ENCODE measurements at regions not wholly inside any gene's neighbourhood (a gene's known extent, or its start where the extent isn't known, plus 50 kb on each side); places are given as distances from the start of the nearest gene placed in this dataset.

- TF ChIP-seq, protein P1, sequence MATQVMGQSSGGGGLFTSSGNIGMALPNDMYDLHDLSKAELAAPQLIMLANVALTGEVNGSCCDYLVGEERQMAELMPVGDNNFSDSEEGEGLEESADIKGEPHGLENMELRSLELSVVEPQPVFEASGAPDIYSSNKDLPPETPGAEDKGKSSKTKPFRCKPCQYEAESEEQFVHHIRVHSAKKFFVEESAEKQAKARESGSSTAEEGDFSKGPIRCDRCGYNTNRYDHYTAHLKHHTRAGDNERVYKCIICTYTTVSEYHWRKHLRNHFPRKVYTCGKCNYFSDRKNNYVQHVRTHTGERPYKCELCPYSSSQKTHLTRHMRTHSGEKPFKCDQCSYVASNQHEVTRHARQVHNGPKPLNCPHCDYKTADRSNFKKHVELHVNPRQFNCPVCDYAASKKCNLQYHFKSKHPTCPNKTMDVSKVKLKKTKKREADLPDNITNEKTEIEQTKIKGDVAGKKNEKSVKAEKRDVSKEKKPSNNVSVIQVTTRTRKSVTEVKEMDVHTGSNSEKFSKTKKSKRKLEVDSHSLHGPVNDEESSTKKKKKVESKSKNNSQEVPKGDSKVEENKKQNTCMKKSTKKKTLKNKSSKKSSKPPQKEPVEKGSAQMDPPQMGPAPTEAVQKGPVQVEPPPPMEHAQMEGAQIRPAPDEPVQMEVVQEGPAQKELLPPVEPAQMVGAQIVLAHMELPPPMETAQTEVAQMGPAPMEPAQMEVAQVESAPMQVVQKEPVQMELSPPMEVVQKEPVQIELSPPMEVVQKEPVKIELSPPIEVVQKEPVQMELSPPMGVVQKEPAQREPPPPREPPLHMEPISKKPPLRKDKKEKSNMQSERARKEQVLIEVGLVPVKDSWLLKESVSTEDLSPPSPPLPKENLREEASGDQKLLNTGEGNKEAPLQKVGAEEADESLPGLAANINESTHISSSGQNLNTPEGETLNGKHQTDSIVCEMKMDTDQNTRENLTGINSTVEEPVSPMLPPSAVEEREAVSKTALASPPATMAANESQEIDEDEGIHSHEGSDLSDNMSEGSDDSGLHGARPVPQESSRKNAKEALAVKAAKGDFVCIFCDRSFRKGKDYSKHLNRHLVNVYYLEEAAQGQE (IDR thresholded peaks at IDR 0.05; ENCODE audit: borderline replicate concordance): no peak
- TF ChIP-seq, protein P1 (CRISPR knock-in tag; IDR thresholded peaks at IDR 0.05; ENCODE audit: low read depth): no peak
- TF ChIP-seq SMARCA4 (IDR thresholded peaks at IDR 0.05) (no peak), NCOA6 (IDR thresholded peaks at IDR 0.05) (no peak), ZNF79 (CRISPR knock-in tag; IDR thresholded peaks at IDR 0.05; ENCODE audit: low read depth) (0 out of 2 replicates have a peak, but pooled peaks have one; percentile 16), RAD21 (CRISPR knock-in tag; conservative IDR thresholded peaks at IDR 0.05 in 1 of 2, IDR thresholded peaks at IDR 0.05 in 1 of 2) (no peak), U2AF1 (optimal IDR thresholded peaks at IDR 0.05; ENCODE audit: low read depth, low read length) (no peak), ZNF507 (tag; conservative IDR thresholded peaks at IDR 0.05) (no peak), ZNF384 (IDR thresholded peaks at IDR 0.05; ENCODE audit: low read depth, low read length) (no peak), CBX2 (IDR thresholded peaks at IDR 0.05; ENCODE audit: insufficient read depth, low read length, poor library complexity, severe bottlenecking) (no peak), BRF1 (IDR thresholded peaks at IDR 0.05; ENCODE audit: borderline replicate concordance, extremely low read depth, insufficient read length) (no peak), CREBBP (IDR thresholded peaks at IDR 0.05; ENCODE audit: low read depth, low read length) (no peak), E2F8 (IDR thresholded peaks at IDR 0.05; ENCODE audit: low read depth, partially characterized antibody) (no peak)
- TF ChIP-seq, protein P2, sequence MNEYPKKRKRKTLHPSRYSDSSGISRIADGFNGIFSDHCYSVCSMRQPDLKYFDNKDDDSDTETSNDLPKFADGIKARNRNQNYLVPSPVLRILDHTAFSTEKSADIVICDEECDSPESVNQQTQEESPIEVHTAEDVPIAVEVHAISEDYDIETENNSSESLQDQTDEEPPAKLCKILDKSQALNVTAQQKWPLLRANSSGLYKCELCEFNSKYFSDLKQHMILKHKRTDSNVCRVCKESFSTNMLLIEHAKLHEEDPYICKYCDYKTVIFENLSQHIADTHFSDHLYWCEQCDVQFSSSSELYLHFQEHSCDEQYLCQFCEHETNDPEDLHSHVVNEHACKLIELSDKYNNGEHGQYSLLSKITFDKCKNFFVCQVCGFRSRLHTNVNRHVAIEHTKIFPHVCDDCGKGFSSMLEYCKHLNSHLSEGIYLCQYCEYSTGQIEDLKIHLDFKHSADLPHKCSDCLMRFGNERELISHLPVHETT (CRISPR knock-in tag; conservative IDR thresholded peaks at IDR 0.05 in 1 of 2, IDR thresholded peaks at IDR 0.05 in 1 of 2): peak in 1 of 2 experiments; percentile 59; a peak in 1 of 4 replicates
- TF ChIP-seq, protein P3, sequence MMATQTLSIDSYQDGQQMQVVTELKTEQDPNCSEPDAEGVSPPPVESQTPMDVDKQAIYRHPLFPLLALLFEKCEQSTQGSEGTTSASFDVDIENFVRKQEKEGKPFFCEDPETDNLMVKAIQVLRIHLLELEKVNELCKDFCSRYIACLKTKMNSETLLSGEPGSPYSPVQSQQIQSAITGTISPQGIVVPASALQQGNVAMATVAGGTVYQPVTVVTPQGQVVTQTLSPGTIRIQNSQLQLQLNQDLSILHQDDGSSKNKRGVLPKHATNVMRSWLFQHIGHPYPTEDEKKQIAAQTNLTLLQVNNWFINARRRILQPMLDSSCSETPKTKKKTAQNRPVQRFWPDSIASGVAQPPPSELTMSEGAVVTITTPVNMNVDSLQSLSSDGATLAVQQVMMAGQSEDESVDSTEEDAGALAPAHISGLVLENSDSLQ (IDR thresholded peaks at IDR 0.05): no peak
Measured at GRCh38 chr5:43874772-43875171, 271.8 kb downstream of the NNT start (continued).
